GM18858 (cell line): ENCODE measurements at regions not wholly inside any gene's neighbourhood (a gene's known extent, or its start where the extent isn't known, plus 50 kb on each side); places are given as distances from the start of the nearest gene placed in this dataset.

Experiments
- ATAC-seq: cut with Tn5 transposase; IDR thresholded peaks from one replicate; pipeline ENCODE4 v1.9.1; 2021; ENCODE audit not compliant: unreplicated experiment

DNA sequence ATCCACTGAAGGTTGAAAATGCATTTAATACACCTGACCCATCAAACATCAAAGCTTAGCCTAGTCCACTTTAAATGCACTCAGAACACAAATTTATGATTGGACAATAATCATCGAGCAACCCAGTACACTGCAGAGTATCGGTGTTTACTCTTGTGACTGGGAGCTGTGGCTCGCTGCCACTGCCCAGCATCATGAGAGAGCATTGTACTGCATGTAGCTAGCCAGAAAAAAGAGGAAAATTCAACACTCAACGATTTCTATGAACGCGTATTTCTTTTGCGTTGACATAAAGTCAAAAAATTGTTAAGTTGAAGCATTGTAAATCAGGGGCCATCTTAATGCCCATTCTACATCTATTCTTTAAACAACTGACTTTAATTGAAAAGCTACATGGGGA is 95.1 kb upstream of the CD180 start:
- no peak for ATAC-seq

GRCh38 chr5:67291066-67291465 is 94.5 kb upstream of the CD180 start:
- ATAC-seq = no peak

DNA sequence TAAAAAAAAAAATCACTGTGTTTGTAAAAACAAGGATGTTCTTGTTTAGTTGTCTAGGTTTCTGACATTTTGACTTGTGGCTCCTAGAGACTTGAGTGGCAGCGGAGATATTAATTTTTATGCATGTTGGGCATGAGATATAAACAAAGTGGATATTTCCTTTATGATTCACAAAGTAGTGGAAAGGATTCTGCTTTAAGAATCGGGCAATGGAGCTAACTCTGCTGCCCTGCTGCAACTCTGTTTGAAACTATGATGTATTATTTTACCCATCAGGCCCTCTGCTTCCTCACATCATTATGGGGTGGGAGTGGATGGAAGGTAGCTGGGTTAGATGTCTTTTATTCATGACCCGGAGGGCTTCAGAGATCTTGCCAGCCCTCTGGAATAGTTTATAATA is 94.1 kb upstream of the CD180 start:
- no peak for ATAC-seq

DNA sequence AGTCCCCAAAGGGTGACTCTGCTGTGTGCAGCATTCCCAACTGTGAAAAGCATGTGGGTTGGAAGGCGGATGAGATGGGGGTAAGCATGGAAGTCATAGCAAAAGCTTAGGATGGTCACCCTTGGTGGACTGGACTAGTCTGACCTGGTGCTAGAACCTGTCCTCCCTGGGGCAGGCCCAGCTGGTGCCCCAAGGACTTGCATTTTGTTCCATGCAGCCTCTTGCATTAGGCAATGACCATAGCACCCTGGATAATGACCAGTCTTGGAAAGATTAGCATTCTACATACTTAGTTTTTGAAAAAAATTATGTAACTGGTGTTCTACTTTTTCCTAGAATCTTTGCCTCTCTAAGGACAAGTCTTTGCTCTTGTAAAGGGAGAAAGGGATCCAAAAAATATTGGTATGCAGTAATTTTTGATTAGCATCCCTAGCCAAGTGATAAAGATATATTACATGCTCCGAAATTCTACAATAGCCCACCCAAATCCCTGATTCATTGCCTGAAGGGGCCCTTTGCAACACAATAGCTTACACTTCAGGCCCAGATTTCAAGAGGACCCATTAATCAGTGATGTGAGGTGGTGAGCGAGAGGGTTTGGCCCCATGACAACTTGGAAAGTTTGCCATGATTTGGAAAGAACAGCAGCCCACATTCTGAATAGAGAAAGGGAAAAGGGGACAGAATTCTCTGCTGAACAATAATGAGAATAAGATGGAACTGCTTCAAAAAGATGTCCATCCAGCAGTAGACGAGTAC is 93.3 kb upstream of the CD180 start:
- ATAC-seq = no peak

DNA sequence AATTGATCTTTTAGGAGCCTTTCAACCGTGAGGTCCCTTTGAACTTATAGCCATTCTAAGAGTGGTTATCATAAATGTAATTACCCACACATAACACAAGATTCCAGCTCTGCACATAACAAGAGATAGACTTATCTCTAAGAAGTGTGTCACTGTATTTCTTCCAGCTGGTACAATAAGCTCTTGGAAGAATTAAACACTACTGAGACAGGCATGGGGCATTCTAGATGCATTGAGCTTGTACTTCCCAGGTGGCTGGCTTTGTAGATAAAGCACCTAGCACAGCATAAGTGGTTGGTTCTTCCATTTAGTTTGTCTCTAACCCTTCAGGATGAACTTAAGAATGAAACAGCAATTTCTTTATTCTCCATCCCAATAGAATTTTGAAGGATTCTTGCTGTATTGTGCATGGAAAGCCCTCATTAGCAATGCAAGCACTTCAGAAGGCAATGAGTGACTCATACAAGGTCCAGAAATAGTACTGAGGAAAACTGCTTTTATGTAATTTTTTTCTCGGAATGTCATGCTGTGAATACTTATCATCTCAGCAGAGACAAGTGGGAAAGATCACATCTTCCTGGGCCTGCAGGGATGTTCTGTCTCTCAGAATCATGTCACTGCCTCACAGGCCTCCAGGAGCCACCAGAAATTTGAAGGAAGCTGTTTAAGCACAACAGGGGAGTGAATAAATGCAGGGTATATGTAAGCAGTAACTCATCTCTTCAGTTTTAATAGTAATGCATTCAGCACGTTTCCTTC is 91.1 kb upstream of the CD180 start:
- ATAC-seq = no peak

DNA sequence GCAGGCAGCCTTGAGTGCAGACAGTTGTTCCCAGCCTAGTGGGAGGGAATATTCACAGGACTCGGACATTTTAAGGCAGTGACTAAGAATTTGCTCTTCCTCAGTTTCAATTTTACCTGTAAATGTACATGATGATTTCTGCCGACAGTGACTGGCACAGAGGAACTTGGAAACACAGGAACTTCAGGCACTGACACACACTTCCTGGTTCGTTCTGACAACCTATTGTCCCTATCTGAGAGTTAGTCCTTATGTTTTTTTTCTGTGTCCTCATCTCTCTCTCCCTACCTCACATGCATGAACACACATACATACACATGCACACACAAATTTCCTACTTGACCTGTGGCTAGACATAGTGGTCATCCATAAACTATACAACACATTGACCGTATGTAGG is 89.4 kb upstream of the CD180 start:
- ATAC-seq = no peak

DNA sequence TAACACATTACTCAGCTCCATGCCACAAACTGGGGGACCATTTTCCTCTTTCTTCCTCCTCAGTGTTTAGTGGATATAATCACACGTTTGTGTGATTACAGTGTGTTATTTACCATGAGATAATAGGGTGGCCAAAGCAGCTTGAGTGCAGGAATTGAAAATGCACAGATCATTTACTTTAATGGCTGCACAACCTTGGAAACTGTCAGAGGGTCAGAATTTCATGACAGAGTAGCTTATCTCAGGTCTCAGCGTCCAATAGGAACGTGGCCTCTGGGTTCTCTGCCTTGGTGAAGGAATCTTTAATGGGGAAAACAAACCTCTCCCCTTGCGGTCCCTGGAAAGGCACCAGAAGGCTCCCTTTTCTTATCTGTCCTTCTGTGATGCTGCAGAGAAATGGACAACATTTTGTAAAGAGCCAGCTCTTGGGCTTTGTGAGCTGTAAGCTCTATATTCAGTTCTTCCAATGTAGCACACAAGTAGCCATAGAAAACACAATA is 87.4 kb upstream of the CD180 start:
- no peak for ATAC-seq

GRCh38 chr5:67283275-67283987 is 86.8 kb upstream of the CD180 start:
- no peak for ATAC-seq

- ATAC-seq = no peak
These were observed 85.3 kb upstream of the CD180 start for GRCh38 chr5:67281874-67282273.

- no peak for ATAC-seq
These were observed 77.2 kb upstream of the CD180 start for GRCh38 chr5:67273689-67274356.

DNA sequence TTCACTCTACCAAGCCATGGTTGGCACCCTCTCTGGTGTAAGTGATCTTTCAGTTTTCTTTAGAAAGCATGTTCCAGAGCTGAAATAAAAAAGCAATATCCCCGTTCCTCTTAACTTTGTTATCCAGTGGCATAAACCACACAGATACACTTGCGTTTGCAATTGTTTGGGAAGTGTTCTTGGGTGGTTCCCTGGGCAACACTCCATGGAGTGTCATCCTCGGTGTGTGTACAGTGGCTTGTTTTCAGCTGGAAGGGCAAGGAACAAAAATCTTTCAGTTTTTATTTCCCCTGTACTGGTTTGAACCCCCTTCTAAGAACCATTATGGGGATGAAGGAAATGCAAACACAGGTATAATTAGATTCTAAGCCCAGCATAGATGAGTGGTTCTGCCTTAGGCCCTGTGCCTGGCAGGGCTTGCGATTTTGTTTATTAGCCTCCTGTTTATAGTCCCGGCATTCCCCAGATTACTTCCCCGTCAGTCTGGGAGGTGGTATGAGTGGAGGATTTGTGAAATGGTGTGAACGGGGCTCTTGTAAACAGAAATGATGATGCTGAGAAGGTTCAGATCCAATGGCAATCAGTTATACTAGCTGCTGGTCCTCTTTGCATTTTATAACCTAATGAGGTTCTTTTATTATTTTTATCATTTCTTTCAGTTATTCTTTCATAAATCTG is 76.0 kb upstream of the CD180 start:
- ATAC-seq = no peak

- ATAC-seq = no peak
These were observed 71.8 kb upstream of the CD180 start for GRCh38 chr5:67268231-67269021.

DNA sequence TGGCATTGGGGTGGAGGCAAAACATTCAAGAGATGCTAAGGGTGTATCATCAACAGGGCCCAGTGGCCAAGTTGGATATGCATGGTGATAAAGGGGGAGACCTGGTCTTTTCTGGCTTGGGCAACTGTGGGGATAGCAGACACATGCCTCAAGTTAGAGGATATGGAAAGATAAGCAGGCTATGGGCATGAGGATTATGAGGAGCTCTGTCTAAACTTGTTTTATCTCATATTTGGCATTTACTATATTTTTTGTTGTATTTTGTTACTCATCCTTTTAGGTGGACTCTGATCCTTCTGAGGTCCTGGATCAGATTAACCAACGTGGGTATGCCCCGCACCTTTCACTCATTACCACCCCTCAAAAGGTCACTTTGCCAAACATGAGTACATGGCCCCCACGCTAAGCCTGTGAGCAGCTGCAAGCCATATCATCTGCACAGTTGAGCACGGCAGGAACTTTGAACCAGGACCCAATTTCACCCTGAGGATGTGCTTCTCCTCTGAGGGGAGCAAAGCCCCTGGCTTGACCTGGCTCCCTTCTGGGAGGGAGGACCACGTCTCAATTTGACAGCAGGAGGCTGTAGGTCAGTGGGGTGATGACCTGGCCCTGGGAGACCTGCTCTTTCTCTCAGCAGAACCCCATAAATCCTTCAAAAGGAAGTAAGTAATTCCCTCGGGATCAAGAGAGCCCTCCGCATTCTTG is 71.1 kb upstream of the CD180 start:
- no peak for ATAC-seq

DNA sequence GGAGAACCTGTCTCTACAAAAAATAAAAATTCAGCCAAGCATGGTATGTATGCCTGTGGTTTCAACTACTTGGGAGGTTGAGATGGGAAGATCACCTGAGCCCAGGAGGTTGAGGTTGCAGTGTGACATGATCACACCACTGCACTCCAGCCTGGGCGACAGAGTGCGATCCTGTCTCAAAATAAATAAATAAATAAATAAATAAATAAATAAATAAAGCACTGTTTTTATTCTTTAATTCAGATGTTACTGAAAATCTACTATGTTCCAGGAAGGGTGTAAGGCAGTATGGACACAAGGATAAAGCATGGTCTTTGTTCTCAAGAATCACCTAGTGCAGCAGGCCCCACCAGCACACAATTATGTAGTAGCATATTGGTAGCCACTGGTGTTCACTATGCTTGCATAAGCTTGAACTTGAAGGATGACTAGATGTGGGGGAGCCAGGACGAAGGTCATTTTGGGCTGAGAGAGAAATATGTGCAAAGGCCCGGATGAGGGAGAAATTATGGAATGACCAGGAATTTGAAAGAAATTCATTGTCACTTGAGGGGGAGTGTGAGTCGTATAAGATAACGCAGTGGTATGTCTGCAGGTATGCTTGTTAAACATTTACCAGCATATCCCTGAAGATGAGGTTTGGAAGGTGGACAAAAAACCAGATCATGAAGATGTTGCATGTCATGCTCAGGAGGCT is 70.2 kb upstream of the CD180 start:
- no peak for ATAC-seq

GRCh38 chr5:67265951-67266350 is 69.4 kb upstream of the CD180 start:
- ATAC-seq = no peak

DNA sequence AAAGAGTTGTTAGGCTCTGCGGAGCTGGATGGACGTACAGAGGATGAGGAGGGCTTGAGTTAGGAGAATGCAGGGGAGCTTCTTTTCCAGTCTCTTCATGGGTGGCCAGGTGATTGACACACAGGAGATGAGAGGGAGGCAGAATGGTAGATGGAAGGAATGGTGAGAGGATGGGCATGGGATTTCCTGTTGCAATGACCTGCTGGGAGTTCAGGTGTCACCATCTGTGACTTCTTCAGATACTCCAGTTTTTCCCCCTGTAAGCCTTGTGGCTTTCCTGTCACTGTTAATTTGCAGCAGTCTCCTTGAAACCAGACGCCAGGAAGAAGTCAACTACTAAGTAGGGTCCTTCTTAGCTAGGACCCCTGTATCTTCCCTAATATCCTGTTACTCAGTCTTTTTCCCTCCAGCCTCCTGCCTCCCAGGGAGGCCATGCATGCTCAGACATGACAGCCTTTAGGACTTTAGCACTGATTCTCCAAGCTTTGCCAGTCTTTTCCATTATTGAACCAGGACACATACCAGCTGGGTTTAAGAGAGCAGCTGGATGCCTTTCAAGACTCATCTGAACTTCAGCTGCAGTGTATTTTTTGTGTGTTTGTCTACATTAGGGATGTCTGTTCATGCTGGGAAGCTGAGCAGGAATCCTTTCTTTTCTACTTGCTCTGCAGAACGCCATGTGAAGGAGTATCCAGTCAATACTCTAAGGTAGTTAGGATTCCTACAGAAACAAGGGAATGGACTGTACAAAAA is 67.2 kb upstream of the CD180 start:
- no peak for ATAC-seq

- ATAC-seq = no peak
These were observed 66.4 kb upstream of the CD180 start for GRCh38 chr5:67262956-67263355.

DNA sequence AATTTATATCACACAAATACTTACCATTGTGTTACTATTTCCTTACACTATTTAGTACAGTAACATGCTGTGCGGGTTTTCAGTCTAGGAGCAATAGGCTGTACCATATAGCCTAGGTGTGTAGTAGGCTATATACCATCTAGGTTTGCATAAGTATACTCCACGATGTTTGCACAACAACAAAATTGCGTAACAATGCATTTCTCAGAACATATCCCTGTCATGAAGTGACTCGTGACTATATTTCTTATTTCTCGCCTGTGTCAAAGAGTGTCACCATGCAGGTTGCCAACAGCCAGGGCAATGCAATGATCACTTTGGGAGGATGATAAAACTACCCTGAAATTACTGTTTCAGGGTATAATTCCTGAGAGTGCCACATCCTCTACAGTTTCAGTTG is 65.6 kb upstream of the CD180 start:
- no peak for ATAC-seq
